Esophagus squamous epithelium (tissue), 5 donors: ENCODE measurements at regions not wholly inside any gene's neighbourhood (a gene's known extent, or its start where the extent isn't known, plus 50 kb on each side); places are given as distances from the start of the nearest gene placed in this dataset.

Experiments
- DNase-seq: peaks from one replicate; lab custom pipeline; 2025; lab: John Stamatoyannopoulos, UW
- H3K27ac ChIP-seq, 4 donors: fragments of 200-600 bp; sonication (generic); one replicate each; pipeline ENCODE4 v1.5.1; 2016 to 2019; ENCODE audit warnings: mild to moderate bottlenecking in 1 of 4
- H3K27me3 ChIP-seq, 4 donors: fragments of 200-600 bp; sonication (generic); 1 replicate in 3 of 4; 2 replicates in 1 of 4; pipeline versions ENCODE4 v1.5.1 to v1.6.0; 2017 to 2021; ENCODE audit warnings: antibody characterized with exemption in 1 of 4
- H3K36me3 ChIP-seq, 3 donors: fragments of 200-600 bp; sonication (generic); one replicate each; pipeline ENCODE4 v1.5.1; 2016 to 2019
- H3K4me1 ChIP-seq, 3 donors: fragments of 200-600 bp; sonication (generic); one replicate each; pipeline ENCODE4 v1.5.1; 2017 to 2019
- H3K4me3 ChIP-seq, 4 donors: fragments of 200-600 bp; sonication (generic); 1 replicate in 3 of 4; 2 replicates in 1 of 4; pipeline ENCODE4 v1.5.1; 2016 to 2019; ENCODE audit warnings: mild to moderate bottlenecking in 2 of 4, moderate library complexity in 1 of 4
- H3K9me3 ChIP-seq, 3 donors: fragments of 200-600 bp; sonication (generic); one replicate each; pipeline ENCODE4 v1.5.1; 2016 to 2019
- POLR2A ChIP-seq, 4 donors: fragments of 450-650 bp; IDR thresholded peaks; one replicate each; pipeline ENCODE4 v1.6.1; 2017; ENCODE audit warnings: antibody characterized with exemption in 4 of 4, mild to moderate bottlenecking in 4 of 4, moderate library complexity in 3 of 4
- WGBS, 2 donors: methylation state at CpG; one replicate each; pipeline ENCODE4 v1.1.5; 2018; 5-methylcytosine and 5-hydroxymethylcytosine counted together
- intact Hi-C: fragments of 100-400 bp; cut with DNase I; formaldehyde crosslinking; loops from one replicate; pipeline ENCODE4 v1.15.0; 2022
- TF ChIP-seq, protein P1 (sequence below), 6 experiments: fragments of 450-650 bp in 4 of 6; fragments of 200-600 bp in 2 of 6; sonication (generic) in 2 of 6; IDR thresholded peaks; one replicate each; pipeline ENCODE4 v1.5.1; 2016 to 2019; ENCODE audit warnings: antibody characterized with exemption in 6 of 6, mild to moderate bottlenecking in 4 of 6, moderate library complexity in 4 of 6
- donor health status: DM: yes; HTN: yes; CAD: no.

GRCh38 chr4:101596781-101597552 lies 193.6 kb upstream of the BANK1 start:
- TF ChIP-seq POLR2A (IDR thresholded peaks at IDR 0.05) = no peak
- TF ChIP-seq, protein P1, sequence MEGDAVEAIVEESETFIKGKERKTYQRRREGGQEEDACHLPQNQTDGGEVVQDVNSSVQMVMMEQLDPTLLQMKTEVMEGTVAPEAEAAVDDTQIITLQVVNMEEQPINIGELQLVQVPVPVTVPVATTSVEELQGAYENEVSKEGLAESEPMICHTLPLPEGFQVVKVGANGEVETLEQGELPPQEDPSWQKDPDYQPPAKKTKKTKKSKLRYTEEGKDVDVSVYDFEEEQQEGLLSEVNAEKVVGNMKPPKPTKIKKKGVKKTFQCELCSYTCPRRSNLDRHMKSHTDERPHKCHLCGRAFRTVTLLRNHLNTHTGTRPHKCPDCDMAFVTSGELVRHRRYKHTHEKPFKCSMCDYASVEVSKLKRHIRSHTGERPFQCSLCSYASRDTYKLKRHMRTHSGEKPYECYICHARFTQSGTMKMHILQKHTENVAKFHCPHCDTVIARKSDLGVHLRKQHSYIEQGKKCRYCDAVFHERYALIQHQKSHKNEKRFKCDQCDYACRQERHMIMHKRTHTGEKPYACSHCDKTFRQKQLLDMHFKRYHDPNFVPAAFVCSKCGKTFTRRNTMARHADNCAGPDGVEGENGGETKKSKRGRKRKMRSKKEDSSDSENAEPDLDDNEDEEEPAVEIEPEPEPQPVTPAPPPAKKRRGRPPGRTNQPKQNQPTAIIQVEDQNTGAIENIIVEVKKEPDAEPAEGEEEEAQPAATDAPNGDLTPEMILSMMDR (IDR thresholded peaks at IDR 0.05) = peak in 3 of 6 experiments; percentile 15 to 53 (median 32)
- 37 to 44% methylated on average over 2 of the region's 2 CpGs for WGBS, 2 donors
- no peaks in the 10 kb centered on the region for H3K36me3 ChIP-seq
- H3K4me1 ChIP-seq = peaks cover 5 to 39% (median 9%) of the 10 kb centered on the region in 3 donors
- H3K27ac ChIP-seq = peak overlapping the region in 1 of 4 donors; percentile 13
- H3K4me3 ChIP-seq = no peak overlapping the region
- intact Hi-C loops = no loop called here
- H3K9me3 ChIP-seq = no peaks in the 10 kb centered on the region
- no peaks in the 10 kb centered on the region for H3K27me3 ChIP-seq
- DNase-seq = no peak

- Histone ChIP-seq H3K36me3 (no peaks in the 10 kb centered on the region), H3K9me3 (no peaks in the 10 kb centered on the region), H3K27me3 (no peaks in the 10 kb centered on the region), H3K4me1 (peaks cover 0 to 15% (median 1%) of the 10 kb centered on the region in 3 donors), H3K4me3 (no peak overlapping the region), H3K27ac (no peak overlapping the region)
- no peak for TF ChIP-seq POLR2A (IDR thresholded peaks at IDR 0.05)
- TF ChIP-seq, protein P1 (IDR thresholded peaks at IDR 0.05) = no peak
- WGBS, 2 donors = 92 to 96% methylated on average over 7 to 10 of the region's 11 CpGs
- intact Hi-C loops = no loop called here
- no peak for DNase-seq
These were observed 195.9 kb upstream of the BANK1 start for GRCh38 chr4:101594588-101594987.

GRCh38 chr4:101593666-101594065 lies 196.9 kb upstream of the BANK1 start:
- 65 to 67% methylated on average over 2 of the region's 2 CpGs for WGBS, 2 donors
- H3K36me3 ChIP-seq = no peaks in the 10 kb centered on the region

DNA sequence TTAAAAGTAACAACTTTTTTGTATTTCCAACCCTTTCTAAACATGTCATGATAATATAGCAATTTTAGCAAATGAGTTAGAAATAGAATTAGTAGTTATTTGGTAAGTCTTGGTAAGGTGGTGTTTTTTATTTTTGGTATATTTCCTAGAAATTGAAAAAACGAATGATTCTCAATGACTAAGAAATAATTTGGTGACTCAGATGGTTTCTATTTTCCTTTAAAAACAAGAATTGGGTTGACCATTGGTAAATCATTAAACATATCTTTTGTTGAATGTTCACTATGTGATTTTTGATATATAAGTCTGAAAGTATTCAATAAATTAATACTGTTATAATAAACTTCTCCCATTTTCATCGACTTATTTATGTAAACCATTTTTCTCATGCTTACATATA lies 206.2 kb upstream of the BANK1 start:
- Histone ChIP-seq H3K27me3 (no peaks in the 10 kb centered on the region), H3K36me3 (no peaks in the 10 kb centered on the region), H3K27ac (no peak overlapping the region), H3K4me3 (no peak overlapping the region), H3K4me1 (no peaks in the 10 kb centered on the region), H3K9me3 (peaks cover 0 to 14% (median 0%) of the 10 kb centered on the region in 3 donors)
- intact Hi-C loops = no loop called here
- TF ChIP-seq POLR2A (IDR thresholded peaks at IDR 0.05) = no peak
- TF ChIP-seq, protein P1 (IDR thresholded peaks at IDR 0.05) = no peak
- DNase-seq = no peak
- 57 to 69% methylated on average over 2 of the region's 2 CpGs for WGBS, 2 donors

More at GRCh38 chr4:101593666-101594065, 196.9 kb upstream of the BANK1 start:
- DNase-seq = no peak
- Histone ChIP-seq H3K4me3 (no peak overlapping the region), H3K9me3 (no peaks in the 10 kb centered on the region), H3K27ac (no peak overlapping the region), H3K4me1 (peaks cover 0 to 11% (median 0%) of the 10 kb centered on the region in 3 donors), H3K27me3 (no peaks in the 10 kb centered on the region)
- intact Hi-C loops = no loop called here
- TF ChIP-seq POLR2A (IDR thresholded peaks at IDR 0.05) = no peak
- TF ChIP-seq, protein P1 (IDR thresholded peaks at IDR 0.05) = no peak

GRCh38 chr4:101563126-101563525 lies 215.8 kb upstream of the PPP3CA start:
- no peaks in the 10 kb centered on the region for H3K9me3 ChIP-seq
- intact Hi-C loops = no loop called here
- no peaks in the 10 kb centered on the region for H3K27me3 ChIP-seq
- no peak for DNase-seq
- no peak for TF ChIP-seq POLR2A (IDR thresholded peaks at IDR 0.05)
- TF ChIP-seq, protein P1 (IDR thresholded peaks at IDR 0.05) = no peak
- no peak overlapping the region for H3K27ac ChIP-seq
- 65 to 76% methylated on average over 5 of the region's 5 CpGs for WGBS, 2 donors
- H3K4me3 ChIP-seq = no peak overlapping the region
- no peaks in the 10 kb centered on the region for H3K4me1 ChIP-seq
- H3K36me3 ChIP-seq = no peaks in the 10 kb centered on the region
